Right ventricle myocardium inferior (tissue), 1 donor: ENCODE measurements at regions not wholly inside any gene's neighbourhood (a gene's known extent, or its start where the extent isn't known, plus 50 kb on each side); places are given as distances from the start of the nearest gene placed in this dataset.
"Not testable (repeated sequence)": the region's sequence is repeated elsewhere in the genome, so short reads cannot be mapped to it uniquely, and the experiment has no call there.

Source experiments
- ATAC-seq: fragments of 200-7000 bp; cut with Tn5 transposase; one replicate; pipeline ENCODE4 v1.9.1; 2020; ENCODE audit warnings: mild to moderate bottlenecking, moderate library complexity
- DNase-seq: peaks from one replicate; pipeline ENCODE4 v3.0.0; 2021; ENCODE audit errors: missing footprints
- intact Hi-C: fragments of 100-400 bp; cut with DNase I; formaldehyde crosslinking; loops from one replicate; pipeline ENCODE4 v1.11.0; 2022
- donor health status: DM: no; HTN: yes; CAD: no; lungs with severe emphysema.

DNA sequence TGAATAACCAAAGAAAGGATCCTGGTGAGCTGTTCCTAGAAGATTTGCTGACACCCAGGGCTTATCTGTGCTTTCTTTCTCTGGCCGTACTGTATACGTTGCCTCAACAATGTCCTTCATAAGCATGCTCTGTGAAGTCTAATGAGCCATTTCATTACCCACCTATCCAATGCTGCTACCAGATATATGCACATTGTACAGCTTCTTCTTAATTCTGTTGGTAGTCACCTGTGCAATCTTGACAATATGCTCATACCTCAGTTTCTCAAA is 731.8 kb upstream of the NCAM2 start:
- no peak for DNase-seq
- intact Hi-C loops: no loop called here
- no peak for ATAC-seq

DNA sequence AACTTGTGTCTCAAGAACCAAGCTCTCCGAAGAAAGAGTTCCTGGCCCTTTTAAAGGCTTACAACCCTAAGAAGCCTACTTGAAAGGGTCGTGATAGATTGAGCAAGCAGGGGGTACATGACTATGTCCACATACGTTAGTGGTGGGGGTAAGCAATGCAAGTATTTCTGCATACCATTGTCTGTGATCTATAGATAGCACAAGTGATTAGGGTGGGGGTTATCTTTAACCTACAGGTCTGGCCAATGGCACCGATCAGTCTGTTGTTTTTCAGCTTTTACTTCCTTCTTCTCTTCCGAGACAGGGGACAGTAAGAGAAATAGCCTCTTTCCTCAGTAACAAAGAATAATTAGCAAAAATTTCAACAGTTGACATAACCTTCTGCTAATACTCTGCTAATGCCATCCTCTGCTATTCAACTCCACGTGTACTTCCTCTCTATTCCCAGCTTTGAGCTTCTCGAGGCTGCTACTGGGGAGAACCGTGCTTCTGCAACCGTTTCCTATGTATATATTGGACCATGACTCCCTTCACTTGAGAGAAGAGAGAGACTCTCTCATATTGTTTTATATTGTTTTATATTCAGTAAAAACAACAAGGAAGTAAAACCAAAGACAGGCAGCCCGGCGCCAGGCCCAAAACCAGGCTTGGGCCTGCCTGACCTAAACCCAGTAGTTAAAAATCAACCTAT is 727.7 kb upstream of the NCAM2 start:
- intact Hi-C loops: no loop called here
- DNase-seq (no peak), ATAC-seq (no peak)

- intact Hi-C loops: no loop called here
- DNase-seq (no peak), ATAC-seq (no peak)
These were observed 725.3 kb upstream of the NCAM2 start for GRCh38 chr21:20272791-20273362.

- DNase-seq (no peak), ATAC-seq (no peak)
- intact Hi-C loops: no loop called here
These were observed 721.8 kb upstream of the NCAM2 start for GRCh38 chr21:20276377-20276776.

DNA sequence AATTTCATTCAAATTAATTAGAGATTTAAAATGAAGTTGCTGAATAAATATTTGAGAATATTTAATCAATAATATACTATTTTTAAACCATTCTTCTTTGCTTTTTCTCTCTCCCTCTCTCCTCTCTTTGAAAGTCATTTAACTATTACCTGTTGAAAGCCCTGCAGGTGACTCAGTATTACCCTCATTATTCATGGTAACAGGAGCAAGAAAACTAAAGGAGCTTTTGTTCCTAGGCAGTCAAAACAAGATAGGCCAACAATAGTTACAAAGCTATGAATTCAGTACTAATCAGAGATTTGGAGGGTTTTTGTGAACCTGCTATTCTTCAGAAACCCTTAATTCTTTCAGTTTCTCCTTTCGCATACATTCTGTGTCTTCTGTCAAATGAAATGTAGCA is 721.3 kb upstream of the NCAM2 start:
- no peak for ATAC-seq

DNA sequence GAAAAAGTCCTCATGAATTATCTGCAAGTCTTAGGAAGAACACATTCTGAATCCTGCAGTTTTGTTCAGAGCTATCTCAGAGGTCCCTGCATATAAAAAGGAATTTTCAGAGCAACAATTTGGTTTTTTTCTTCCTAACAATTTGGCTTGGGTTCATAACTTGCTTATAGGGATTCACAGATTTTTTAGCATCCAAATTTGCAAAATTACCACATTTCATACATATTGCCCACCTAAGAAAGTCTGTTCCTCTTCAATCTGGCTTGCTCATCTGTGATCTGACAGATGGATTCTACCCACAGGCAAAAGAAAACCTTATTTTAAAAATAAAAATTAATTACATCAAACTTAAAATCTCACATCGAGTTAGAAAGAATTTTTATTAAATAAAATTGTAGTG is 714.4 kb upstream of the NCAM2 start:
- no peak for ATAC-seq
- DNase-seq: no peak
- intact Hi-C loops: no loop called here

More for the DNA sequence above, 721.3 kb upstream of the NCAM2 start:
- no peak for DNase-seq
- intact Hi-C loops: no loop called here

DNA sequence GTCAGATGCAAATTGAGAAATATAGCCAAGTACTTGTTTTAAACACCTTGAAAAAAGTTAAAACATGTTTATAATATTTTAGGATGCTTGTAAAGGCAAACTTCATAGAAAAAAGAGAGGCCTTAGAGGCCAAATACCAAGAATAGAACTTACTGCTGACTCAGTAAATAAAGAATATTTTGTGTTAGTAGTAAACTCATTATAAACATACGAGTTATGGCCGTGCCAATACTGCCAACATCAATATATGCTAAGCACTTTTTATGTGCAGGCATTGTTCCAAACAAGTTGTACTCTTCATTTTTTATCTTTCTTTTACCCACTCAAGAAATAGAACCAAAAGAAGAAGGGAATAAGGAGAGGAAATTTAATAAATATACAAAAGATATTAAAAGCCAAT is 705.9 kb upstream of the NCAM2 start:
- DNase-seq: no peak
- ATAC-seq: no peak
- intact Hi-C loops: no loop called here

DNA sequence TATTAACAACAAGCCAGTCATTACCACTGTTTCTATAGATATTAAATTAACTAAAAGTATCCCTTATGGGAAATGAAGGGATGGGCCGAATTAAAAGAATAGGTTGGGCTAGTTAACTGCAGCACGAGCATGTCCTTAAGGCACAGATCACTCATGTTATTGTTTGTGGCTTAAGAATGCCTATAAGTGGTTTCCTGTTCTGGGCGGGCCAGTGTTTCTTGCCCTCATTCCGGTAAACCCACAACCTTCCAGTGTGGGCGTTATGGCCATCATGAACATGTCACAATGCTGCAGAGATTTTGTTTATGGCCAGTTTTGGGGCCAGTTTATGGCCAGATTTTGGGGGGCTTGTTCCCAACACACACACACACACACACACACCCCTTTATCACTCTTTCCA is 705.4 kb upstream of the NCAM2 start:
- intact Hi-C loops, ATAC-seq: not testable (repeated sequence)

GRCh38 chr21:20301395-20301794 is 696.8 kb upstream of the NCAM2 start:
- DNase-seq: no peak
- intact Hi-C loops: no loop called here
- no peak for ATAC-seq

More for the DNA sequence above, 705.4 kb upstream of the NCAM2 start:
- not testable (repeated sequence) for DNase-seq

- DNase-seq: no peak
- intact Hi-C loops: no loop called here
- ATAC-seq: no peak
These were observed 696.1 kb upstream of the NCAM2 start for GRCh38 chr21:20302084-20302483.

DNA sequence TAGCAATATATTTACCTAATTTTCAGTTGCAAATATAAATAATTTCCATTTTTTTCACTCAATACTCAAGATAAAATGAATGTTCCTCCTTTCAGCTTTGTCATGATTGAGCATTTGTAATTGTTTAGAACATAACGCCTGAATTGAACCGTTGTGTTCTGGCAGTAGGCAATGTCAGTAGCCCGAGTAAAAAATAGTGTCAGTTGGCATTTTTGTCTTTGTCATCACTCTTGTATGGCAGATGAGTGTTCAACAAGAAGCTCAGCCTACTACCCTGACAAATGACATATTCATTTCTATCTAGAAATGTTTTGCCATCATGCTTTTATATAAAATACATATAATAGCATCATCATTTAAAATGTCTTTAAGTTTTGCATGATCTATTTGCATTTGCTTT is 691.4 kb upstream of the NCAM2 start:
- intact Hi-C loops: no loop called here
- ATAC-seq (no peak), DNase-seq (no peak)

- ATAC-seq (no peak), DNase-seq (no peak)
- intact Hi-C loops: no loop called here
These were observed 689.5 kb upstream of the NCAM2 start for GRCh38 chr21:20308586-20309315.

DNA sequence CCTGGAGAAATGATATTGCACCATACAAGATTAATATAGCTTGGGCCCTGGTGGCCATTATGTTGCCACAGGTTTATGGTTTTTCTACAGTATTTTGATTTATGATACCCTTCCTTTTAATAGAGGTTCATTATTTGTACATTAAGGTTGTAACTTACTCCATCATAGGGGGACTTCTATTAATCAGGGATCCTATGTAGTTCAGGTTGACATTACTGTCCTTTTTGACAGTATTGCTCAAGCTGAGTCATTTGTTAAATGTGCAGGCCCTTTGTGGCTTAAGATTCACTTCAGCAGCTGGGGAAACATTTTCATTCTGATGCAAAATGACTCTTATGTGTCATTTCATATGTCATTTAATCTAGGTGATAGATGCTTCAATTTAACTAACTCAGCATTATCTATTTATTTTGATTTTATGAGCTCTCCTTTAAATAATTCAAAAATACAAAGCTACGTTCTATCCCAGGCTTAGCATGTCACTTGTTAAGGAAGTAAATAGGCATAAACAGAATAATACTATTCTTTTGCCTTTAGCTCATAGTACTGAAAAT is 686.9 kb upstream of the NCAM2 start:
- DNase-seq (no peak), ATAC-seq (no peak)
- intact Hi-C loops: no loop called here

- no peak for DNase-seq
- no peak for ATAC-seq
- intact Hi-C loops: no loop called here
These were observed 685.2 kb upstream of the NCAM2 start for GRCh38 chr21:20313013-20313412.

- intact Hi-C loops: no loop called here
- DNase-seq (no peak), ATAC-seq (no peak)
These were observed 683.2 kb upstream of the NCAM2 start for GRCh38 chr21:20315042-20315441.

- DNase-seq: no peak
- ATAC-seq: no peak
- intact Hi-C loops: no loop called here
These were observed 668.6 kb upstream of the NCAM2 start for GRCh38 chr21:20329636-20330035.

DNA sequence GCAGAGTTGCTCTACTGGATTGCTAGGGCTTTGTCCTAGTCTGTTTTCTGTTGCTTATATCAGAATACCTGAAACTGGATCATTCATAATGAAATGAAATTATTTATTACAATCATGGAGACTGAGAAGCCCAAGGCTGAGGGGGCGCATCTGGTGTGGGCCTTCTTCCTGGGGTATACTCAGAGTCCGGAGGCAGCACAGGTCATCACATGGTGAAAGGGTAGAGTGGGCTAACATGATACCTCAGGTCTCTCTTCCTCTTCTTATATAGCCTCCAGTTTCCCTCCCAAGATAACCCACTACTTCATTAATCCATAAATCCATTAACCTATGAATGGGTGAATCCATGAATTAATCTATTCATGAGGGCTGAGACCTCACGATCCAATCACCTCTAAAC is 667.6 kb upstream of the NCAM2 start:
- no peak for DNase-seq
- no peak for ATAC-seq
- intact Hi-C loops: no loop called here

- no peak for DNase-seq
- intact Hi-C loops: no loop called here
- ATAC-seq: no peak
These were observed 663.6 kb upstream of the NCAM2 start for GRCh38 chr21:20334585-20334984.

DNA sequence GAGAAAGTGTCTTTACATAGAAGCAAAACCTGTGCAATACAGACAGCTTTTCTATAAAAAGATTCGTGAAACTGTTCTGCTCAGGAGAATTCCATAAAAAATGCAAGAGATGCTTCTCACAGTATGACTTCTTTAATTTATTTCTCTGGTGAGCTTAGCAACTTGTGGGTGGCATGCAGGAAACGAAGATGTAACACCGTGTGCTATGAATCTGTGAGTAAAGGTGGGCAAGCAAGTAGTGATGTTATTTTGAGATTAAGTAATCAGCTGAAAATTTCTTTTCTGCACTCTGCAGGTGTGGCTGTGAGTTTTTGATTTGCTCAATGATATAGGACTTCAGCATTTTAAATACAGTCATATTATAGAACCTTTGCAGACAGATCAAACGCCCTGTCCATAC is 656.8 kb upstream of the NCAM2 start:
- intact Hi-C loops: no loop called here
- DNase-seq (no peak), ATAC-seq (no peak)

GRCh38 chr21:20343186-20343585 is 655.0 kb upstream of the NCAM2 start:
- ATAC-seq: no peak
- no peak for DNase-seq
- intact Hi-C loops: no loop called here
